Renal pelvis (tissue), 1 donor: ENCODE measurements at regions not wholly inside any gene's neighbourhood (a gene's known extent, or its start where the extent isn't known, plus 50 kb on each side); places are given as distances from the start of the nearest gene placed in this dataset.

Experiments used
- DNase-seq: peaks from one replicate; pipeline ENCODE4 v3.0.0-alpha.2; 2013

GRCh38 chr20:37643400-37643799 lies 50.4 kb upstream of the CTNNBL1 start:
- no peak for DNase-seq

DNA sequence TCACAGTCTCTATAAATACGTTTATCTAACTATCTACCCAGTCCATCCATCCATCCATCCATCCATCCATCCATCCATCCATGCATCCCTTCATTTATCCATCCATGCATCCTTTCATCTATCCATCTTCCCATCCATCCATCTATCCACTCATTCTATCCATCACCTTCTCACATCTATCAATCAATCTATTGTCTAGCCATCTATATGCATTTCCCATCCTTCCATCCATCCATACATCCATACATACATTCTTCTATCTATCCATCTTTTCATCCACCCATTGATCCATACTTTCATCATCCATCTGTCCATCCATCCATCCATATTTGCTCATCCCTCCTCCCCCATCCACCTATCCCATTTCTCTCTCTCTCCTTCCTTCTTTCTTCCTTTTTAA lies 51.6 kb upstream of the CTNNBL1 start:
- no peak for DNase-seq

DNA sequence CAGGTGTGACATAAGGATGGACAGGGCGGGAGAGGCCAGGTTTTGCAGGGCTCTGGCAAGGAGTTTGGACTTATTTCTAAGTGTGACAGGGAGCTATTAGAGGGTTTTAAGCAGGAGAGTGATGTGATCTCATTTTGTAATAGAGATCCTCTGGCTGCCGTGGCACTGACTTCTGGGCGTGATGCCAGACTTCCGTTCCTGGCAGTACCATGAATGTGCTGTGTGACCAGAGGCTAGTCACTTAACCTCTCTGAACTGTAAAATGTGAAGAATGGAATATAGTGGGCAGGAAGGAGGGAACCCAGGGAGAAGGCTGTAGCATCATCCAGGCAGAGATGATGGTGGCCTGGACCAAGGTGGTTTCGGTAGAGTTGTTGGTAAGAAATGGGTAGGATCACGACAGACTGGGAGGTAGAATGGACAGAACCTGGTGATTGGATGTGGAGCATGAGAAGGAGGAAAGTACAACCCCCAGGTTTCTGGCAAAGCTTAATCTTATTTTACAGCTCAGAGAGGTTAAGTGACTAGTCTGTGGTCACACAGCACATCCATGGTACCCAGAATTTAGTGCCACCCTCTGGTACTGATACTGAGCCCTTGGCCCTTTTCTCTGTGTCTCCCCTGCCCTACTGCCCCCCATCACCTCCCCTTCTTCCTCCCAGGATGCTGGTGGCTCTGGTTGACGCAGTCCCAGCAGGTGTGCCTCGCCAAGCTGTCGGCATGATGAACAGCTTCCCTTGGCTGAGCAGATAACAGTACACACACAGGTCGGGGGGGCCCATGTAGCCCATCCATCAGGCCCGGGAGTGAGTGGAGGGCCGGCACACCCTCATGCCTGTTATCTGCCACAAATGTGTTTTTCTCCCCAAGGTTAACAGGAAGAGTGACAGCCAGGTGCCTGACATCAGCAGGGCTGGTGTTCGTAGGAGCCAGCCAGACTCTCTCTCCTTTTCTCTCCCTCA lies 52.9 kb upstream of the CTNNBL1 start:
- DNase-seq = no peak

DNA sequence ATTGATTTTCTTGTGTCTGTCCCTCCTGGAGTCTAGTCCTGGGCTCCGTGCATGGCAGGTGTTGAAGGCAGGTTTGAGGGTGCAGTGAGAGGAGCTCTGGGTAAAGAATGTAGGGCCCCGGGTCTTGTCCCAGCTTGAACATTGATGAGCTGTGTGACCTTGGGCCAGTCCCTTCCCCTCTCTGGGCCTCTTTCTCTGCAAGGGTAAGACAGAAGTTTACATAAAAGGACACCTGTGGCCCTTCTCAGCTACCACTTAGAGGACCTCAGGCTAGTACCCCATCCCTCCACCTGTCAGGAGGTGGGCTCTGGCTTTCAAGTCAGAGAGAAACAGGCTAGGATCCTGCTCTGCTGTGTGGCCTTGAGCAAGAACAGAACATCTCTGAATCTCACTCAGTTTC lies 55.3 kb upstream of the CTNNBL1 start:
- no peak for DNase-seq

DNA sequence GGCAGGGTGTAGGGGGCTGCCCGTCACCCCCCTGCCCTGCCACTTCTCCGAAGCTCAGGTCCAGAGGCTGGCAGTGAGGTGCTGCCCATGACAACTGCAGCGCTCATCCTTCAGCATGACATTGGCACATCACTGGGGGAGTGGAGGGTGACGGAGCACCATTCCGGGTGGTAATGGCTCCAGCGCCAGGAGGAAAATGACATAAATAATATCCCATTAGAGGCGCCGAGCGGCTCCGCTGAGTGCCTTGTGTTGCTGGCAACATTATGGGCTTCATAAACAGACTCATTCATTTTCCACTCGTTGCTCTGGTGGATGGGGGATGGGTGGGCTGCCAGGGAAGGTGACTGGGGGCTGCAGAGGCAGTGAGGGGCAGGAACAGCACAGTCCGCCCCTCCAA lies 56.9 kb upstream of the CTNNBL1 start:
- no peak for DNase-seq

- DNase-seq = no peak
Observed at GRCh38 chr20:37636212-37636975, 57.4 kb upstream of the CTNNBL1 start.

GRCh38 chr20:37630993-37631392 lies 62.8 kb upstream of the CTNNBL1 start:
- no peak for DNase-seq

GRCh38 chr20:37630166-37630565 lies 63.7 kb upstream of the CTNNBL1 start:
- no peak for DNase-seq

GRCh38 chr20:37627767-37628130 lies 66.1 kb upstream of the CTNNBL1 start:
- DNase-seq = no peak

DNA sequence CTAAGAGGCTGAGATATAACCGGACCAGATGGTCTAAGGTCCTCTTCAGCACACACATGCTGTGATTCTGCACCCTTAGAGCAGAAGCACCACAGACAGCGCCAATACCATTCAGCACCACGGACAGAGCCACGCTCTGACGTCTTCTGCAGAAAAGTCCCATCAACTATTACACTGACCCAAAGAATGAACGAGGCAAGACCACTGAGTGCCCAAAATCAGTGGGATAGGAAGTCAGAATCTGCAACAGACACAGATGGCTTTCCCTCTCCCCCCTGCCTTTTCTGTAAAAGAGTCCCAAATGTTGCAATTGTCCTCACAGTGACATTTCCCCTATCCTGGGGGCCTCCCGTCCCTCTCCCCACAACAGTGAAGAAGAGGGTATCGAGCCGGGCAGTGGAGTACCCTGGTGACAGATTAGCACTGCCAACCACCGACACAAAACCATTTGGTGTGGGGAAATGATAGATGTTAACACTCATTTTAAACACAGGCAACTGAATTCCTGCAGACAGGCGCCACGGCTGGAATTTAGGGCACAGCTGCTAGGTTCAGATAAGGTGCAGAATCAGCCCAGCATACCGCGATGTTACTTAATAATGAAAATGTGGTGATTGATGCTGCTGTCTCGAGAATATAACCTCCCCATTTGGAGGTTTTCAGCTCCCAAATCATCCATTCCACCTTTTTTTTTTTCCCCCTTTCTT lies 66.6 kb upstream of the CTNNBL1 start:
- peak; percentile 83 for DNase-seq

DNA sequence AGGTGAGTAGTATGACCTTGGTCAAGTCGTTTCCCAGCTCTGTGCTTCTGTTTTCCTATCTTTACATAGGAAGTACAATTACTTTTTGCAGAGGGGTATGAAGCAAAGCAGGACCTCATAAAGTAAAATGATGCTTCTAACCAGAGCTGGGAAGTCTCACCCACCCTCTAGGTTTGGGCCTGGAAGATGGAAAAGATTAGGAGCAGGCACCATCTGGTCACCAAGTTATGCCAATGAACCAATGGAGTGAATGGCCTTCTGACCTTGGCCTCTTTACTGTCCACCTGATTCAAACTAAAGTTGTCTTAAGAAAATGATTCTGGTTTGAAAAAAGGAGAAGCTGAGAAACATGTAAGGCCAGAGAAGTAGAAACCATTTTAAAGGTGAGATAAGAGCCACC lies 68.9 kb upstream of the CTNNBL1 start:
- DNase-seq = no peak

- no peak for DNase-seq
Observed at GRCh38 chr20:37622728-37623127, 71.1 kb upstream of the CTNNBL1 start.

GRCh38 chr20:37619496-37619895 lies 74.3 kb upstream of the CTNNBL1 start:
- no peak for DNase-seq

- DNase-seq = no peak
Observed at GRCh38 chr20:37616110-37616425, 77.8 kb upstream of the CTNNBL1 start.

- DNase-seq = peak; percentile 28
Observed at GRCh38 chr20:37615340-37616109, 78.3 kb upstream of the CTNNBL1 start.

DNA sequence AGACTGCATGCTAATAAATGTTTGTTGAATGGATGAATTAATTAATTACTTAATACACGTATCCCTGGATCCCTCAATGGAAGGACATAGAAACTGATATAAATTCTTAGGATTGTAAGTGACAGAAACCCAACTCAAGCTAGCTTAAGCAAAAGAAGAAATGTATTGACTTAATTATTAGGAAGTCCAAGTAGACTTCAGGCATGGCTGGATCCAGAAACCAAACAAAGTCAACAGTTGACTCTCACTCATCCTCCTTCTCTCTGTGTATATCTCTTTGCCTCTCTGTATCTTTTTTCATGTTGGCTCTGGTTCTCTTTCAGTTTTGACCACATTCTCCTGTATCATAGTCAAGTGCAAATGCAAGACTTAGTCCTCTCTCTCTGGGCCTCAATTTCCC lies 82.0 kb upstream of the CTNNBL1 start:
- DNase-seq = no peak

DNA sequence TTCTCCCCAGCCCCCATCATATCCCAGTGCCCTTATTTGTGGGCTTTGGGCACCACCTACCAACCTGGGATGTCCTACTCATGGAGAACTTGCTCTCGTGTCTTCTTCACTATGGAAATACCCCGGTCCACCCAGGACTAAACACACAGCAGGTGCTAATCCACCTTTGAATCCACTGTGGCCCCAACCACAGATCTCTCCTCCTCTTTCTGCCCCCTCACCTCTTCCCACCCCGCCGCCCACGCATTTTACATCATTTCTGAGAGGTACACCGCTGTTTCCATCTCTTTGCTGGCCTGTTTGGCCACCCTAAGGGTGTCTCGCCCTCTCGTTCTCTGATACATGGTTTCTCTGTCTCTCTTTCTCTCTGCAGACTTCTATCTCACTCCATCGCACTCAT lies 82.5 kb upstream of the CTNNBL1 start:
- DNase-seq = no peak

GRCh38 chr20:37610203-37610798 lies 82.6 kb upstream of the BLCAP start:
- no peak for DNase-seq

DNA sequence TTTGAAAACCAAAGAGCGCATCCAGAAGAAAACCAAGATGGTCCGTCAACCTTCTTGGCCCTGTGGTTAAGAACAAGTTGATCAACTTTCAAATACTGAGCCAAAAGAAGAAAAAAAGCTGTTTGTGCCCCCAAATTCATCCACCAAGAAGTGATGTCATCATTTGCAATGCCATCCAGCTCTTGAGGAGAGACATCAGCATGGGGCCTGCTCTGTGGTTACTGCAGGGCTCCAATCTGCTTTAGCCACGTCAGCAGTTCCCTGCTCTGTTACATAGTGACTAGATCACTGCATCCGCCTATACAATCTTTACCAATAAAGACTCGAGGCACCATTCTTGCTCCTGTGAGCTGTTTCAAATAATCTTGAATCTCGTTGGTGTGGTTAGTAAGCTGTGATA lies 75.0 kb upstream of the BLCAP start:
- no peak for DNase-seq

DNA sequence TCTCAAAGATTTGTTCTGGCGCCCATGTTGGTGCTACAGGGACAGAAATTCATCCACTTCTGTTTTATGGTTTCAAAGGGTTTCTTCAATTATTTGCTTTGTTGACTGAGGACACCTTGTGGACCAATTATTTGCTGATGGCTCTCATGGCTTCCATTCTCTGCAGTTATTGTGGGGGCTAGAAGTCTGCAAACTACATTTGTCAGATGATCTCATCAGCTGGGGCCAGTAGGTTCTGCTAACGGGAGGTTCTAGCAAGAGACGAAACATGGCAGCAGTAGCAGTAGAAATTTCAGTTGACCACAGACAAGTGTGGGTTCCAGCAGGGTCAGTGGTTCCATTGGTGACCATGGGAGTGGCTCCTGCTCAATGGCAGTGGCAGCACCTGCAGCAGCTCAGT lies 72.8 kb upstream of the BLCAP start:
- DNase-seq = no peak

DNA sequence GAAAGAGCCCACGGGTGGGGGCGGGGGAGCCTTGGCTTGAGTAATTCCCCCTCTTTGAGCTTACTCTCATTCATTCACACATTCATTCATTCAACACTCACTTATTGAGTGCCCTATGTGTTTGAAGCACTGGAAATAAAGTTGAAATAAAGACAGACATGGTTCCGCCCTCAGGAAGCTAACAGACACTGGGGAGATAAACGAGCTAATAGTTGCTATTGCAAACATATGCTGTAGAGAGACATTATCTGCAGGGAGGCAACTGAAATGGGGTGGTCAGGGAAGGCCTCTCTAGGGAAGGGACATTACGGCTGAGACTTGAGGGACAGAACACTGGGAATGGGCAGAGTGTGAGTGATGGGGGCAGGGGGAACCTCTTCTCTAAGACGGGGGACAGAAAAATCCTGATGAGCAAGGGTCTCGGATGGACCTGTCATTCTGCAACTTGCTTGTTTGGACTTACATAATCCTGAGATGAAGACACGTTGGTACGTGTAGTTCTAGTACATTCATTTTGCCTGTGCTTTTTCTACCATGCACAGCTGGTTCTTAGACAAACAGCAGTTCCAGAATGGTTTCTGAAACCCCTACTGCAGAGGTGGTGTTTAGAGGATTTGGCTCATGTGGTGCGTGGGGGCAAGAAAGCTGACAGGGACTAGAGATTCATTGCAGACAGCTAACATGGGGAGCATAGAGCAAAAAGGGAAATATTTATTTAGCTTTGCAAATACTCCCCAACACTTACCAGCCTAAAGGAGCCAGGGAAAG lies 71.1 kb upstream of the BLCAP start:
- DNase-seq = peak; percentile 4
